ENCODE measurements at regions not wholly inside any gene's neighbourhood (a gene's known extent, or its start where the extent isn't known, plus 50 kb on each side); places are given as distances from the start of the nearest gene placed in this dataset.

GRCh38 chr13:106349080-106349931, 186.2 kb downstream of the EFNB2 start:
- H2BK5ac ChIP-seq (ENCODE audit: low read depth, low read length), result no peak overlapping the region
- CTCF ChIA-PET (ENCODE audit: partially characterized antibody), result interaction anchor here (0.6 to 2.1 kb wide), 5 partner anchors 14 to 798 kb away, joined by 3 to 5 read pairs (median 3); no protein-coding TSS in a partner anchor
- no peak overlapping the region for H2BK12ac ChIP-seq (ENCODE audit: low read depth, low read length)
- no peaks in the 10 kb centered on the region for H4K20me1 ChIP-seq (replicated peaks in 1 of 2; ENCODE audit: control insufficient read depth in 1 of 2, insufficient read depth in 2 of 2, low read length in 2 of 2)
- H3K9me3 ChIP-seq (ENCODE audit: insufficient read depth in 2 of 2, low read depth in 1 of 2, low read length in 1 of 2), result no peaks in the 10 kb centered on the region
- H3K4me1 ChIP-seq (replicated peaks in 1 of 4; ENCODE audit: control insufficient read depth in 3 of 4, insufficient read depth in 4 of 4, low read length in 3 of 4), result peaks cover 0 to 4% (median 2%) of the 10 kb centered on the region in 4 experiments; a peak in 3 of 7 replicates
- H3K23ac ChIP-seq (ENCODE audit: insufficient read length), result no peak overlapping the region
- POLR2A ChIA-PET (ENCODE audit: partially characterized antibody), result no interaction called here
- no peak overlapping the region for H3K56ac ChIP-seq (replicated peaks; ENCODE audit: insufficient read length, low read depth, low read length)
- no peak overlapping the region for H2AK5ac ChIP-seq (ENCODE audit: low read depth, low read length)
- H2BK15ac ChIP-seq (ENCODE audit: low read length), result no peak overlapping the region
- H2AFZ ChIP-seq (ENCODE audit: low read length), result peak overlapping the region; percentile 72
- no peak overlapping the region for H4K8ac ChIP-seq (ENCODE audit: extremely low read depth, insufficient read depth, low read length)
- no peaks in the 10 kb centered on the region for H3K36me3 ChIP-seq (ENCODE audit: control insufficient read depth in 2 of 4, insufficient read depth in 4 of 4, low read length in 3 of 4)
- no peak overlapping the region for H4K91ac ChIP-seq (replicated peaks; ENCODE audit: insufficient read length, low read length)
- peak overlapping the region; percentile 71 to 83 for H3K4me2 ChIP-seq (ENCODE audit: insufficient read depth in 1 of 2, low read depth in 2 of 2, low read length in 2 of 2)
- peak overlapping the region in 3 of 4 experiments; percentile 4 to 44 (median 6); a peak in 3 of 7 replicates for H3K9ac ChIP-seq (replicated peaks in 1 of 4; ENCODE audit: extremely low read depth in 1 of 4, low read depth in 3 of 4, low read length in 3 of 4)
- peaks cover 3% of the 10 kb centered on the region; the same call in 1 of the 2 replicates for H3K23me2 ChIP-seq (ENCODE audit: low read depth, low read length)
- H2BK120ac ChIP-seq (replicated peaks; ENCODE audit: low read depth, low read length), result no peak overlapping the region
- H3K4ac ChIP-seq (replicated peaks; ENCODE audit: insufficient read length, low read depth, low read length), result no peak overlapping the region
- H3K79me2 ChIP-seq (ENCODE audit: control insufficient read depth in 1 of 2, insufficient read depth in 2 of 2, low read length in 2 of 2), result no peaks in the 10 kb centered on the region
- DNase-seq (ENCODE audit: low read depth in 1 of 2, low spot score in 2 of 2) (peak; percentile 27 to 57), FAIRE-seq (no peak)
- H3K79me1 ChIP-seq (ENCODE audit: low read depth, low read length), result no peaks in the 10 kb centered on the region
- H3K27me3 ChIP-seq (replicated peaks in 1 of 4; ENCODE audit: control insufficient read depth in 3 of 4, extremely low read depth in 1 of 4, insufficient read depth in 3 of 4, low read length in 3 of 4), result peaks cover 0 to 12% (median 1%) of the 10 kb centered on the region in 4 experiments; a peak in 5 of 7 replicates
- H3K4me3 ChIP-seq (ENCODE audit: extremely low read depth in 1 of 4, insufficient read depth in 2 of 4, low read depth in 3 of 4, low read length in 4 of 4), result peak overlapping the region; percentile 8 to 65 (median 48); a peak in 7 of 8 replicates
- WGBS, 2 experiments (ENCODE audit: extremely low coverage in 1 of 2, insufficient coverage in 1 of 2, insufficient read length in 1 of 2, insufficient replicate concordance in 2 of 2, low coverage in 1 of 2, low lambda C conversion rate in 2 of 2, missing lambda C conversion rate in 1 of 2), result 9% methylated on average over 23 of the region's 30 CpGs; no CpG with 5 or more reads in 1 of the 2 experiments
- H3K14ac ChIP-seq (ENCODE audit: insufficient read length), result no peak overlapping the region
- no peak overlapping the region for H3K18ac ChIP-seq (ENCODE audit: extremely low read depth, low read length)
- no peak overlapping the region for H4K5ac ChIP-seq (ENCODE audit: insufficient read length, low read depth, low read length)
- H3K27ac ChIP-seq (ENCODE audit: low read depth, low read length), result no peak overlapping the region
- H2BK20ac ChIP-seq (ENCODE audit: low read length), result no peak overlapping the region
- TF ChIP-seq CEBPB (IDR thresholded peaks at IDR 0.05; ENCODE audit: low read depth, low read length), result no peak
- TF ChIP-seq SAP30 (IDR thresholded peaks at IDR 0.05; ENCODE audit: insufficient read depth, insufficient replicate concordance, low read length), result no peak
- no peak for TF ChIP-seq CREB1 (IDR thresholded peaks at IDR 0.05)
- TF ChIP-seq BACH1 (IDR thresholded peaks at IDR 0.05; ENCODE audit: low read length), result 0 out of 2 replicates have a peak, but pooled peaks have one; percentile 45
- 0 out of 2 replicates have a peak, but pooled peaks have one; percentile 56 for TF ChIP-seq RBBP5 (IDR thresholded peaks at IDR 0.05; ENCODE audit: borderline replicate concordance, low read depth, low read length)
- TF ChIP-seq SP4 (IDR thresholded peaks at IDR 0.05; ENCODE audit: low read length), result no peak
- no peak for TF ChIP-seq JUND (IDR thresholded peaks at IDR 0.05; ENCODE audit: low read length)
- TF ChIP-seq SIN3A (conservative IDR thresholded peaks at IDR 0.05 in 1 of 2, IDR thresholded peaks at IDR 0.05 in 1 of 2; ENCODE audit: low read depth in 1 of 2, low read length in 2 of 2), result no peak
- peak; percentile 26 for TF ChIP-seq EZH2 (IDR thresholded peaks at IDR 0.05; ENCODE audit: low read depth, low read length, severe bottlenecking)
- peak; percentile 64 for TF ChIP-seq KDM4A (IDR thresholded peaks at IDR 0.05; ENCODE audit: low read depth, low read length, severe bottlenecking)
- TF ChIP-seq E2F6 (IDR thresholded peaks at IDR 0.05), result no peak
